MCF 10A (cell line): ENCODE measurements at regions not wholly inside any gene's neighbourhood (a gene's known extent, or its start where the extent isn't known, plus 50 kb on each side); places are given as distances from the start of the nearest gene placed in this dataset.

Experiments used
- BruUV-seq: library from RNA; stranded (reverse); fragments of 400-500 nt; replicated peaks from 2 replicates; lab custom pipeline; 2021; lab: Mats Ljungman, UMichigan
- CTCF ChIA-PET: fragments of 300-600 bp; sonication (Branson Sonifier 250); formaldehyde crosslinking; extraction: SDS; loops from one replicate; lab custom pipeline; 2021; ENCODE audit warnings: antibody characterized with exemption, inconsistent platforms; lab: Yijun Ruan, JAX
- POLR2A ChIA-PET: fragments of 300-600, 350-650 bp; sonication (Branson Sonifier 250); formaldehyde crosslinking; extraction: SDS; loops from one replicate; lab custom pipeline; 2020; ENCODE audit warnings: antibody characterized with exemption, inconsistent platforms; lab: Yijun Ruan, JAX
- DNase-seq: peaks from one replicate; pipeline ENCODE4 v3.0.0-alpha.2; 2018; ENCODE audit not compliant: unreplicated experiment
- H3K27ac Mint-ChIP-seq: one replicate; pipeline ENCODE4 v1.8.0; 2022; ENCODE audit warnings: mild to moderate bottlenecking, low read depth, mixed read lengths; ENCODE audit not compliant: unreplicated experiment
- H3K27me3 Mint-ChIP-seq: one replicate; pipeline ENCODE4 v1.8.0; 2022; ENCODE audit warnings: mixed read lengths; ENCODE audit not compliant: insufficient read depth, unreplicated experiment
- H3K36me3 Mint-ChIP-seq: one replicate; pipeline ENCODE4 v1.8.0; 2022; ENCODE audit warnings: mild to moderate bottlenecking, moderate library complexity, mixed read lengths; ENCODE audit not compliant: insufficient read depth, unreplicated experiment
- H3K4me1 Mint-ChIP-seq: one replicate; pipeline ENCODE4 v1.8.0; 2022; ENCODE audit warnings: mixed read lengths; ENCODE audit not compliant: insufficient read depth, unreplicated experiment
- H3K4me3 Mint-ChIP-seq: one replicate; pipeline ENCODE4 v1.8.0; 2022; ENCODE audit warnings: mild to moderate bottlenecking, moderate library complexity, mixed read lengths; ENCODE audit not compliant: unreplicated experiment
- H3K9me3 Mint-ChIP-seq: one replicate; pipeline ENCODE4 v1.8.0; 2022; ENCODE audit warnings: mixed read lengths; ENCODE audit not compliant: unreplicated experiment
- intact Hi-C: fragments of 100-400 bp; cut with micrococcal nuclease; formaldehyde crosslinking; loops from 2 replicates; pipeline ENCODE4 v1.14.1; 2022
- TF ChIP-seq, protein P1 (sequence below): fragments of 200-600 bp; IDR thresholded peaks from one replicate; pipeline ENCODE4 v1.8.0; 2022; ENCODE audit warnings: antibody characterized with exemption, mild to moderate bottlenecking; ENCODE audit not compliant: unreplicated experiment

GRCh38 chr4:119678761-119679160 is 50.2 kb upstream of the PDE5A start:
- CTCF ChIA-PET, result interaction anchor here (0.8 to 1.5 kb wide), 3 partner anchors 14 to 50 kb away, joined by 3 to 8 read pairs (median 3); partner anchors contain the start of gene PDE5A
- Mint-ChIP-seq H3K27ac (no peak overlapping the region), H3K27me3 (no peaks in the 10 kb centered on the region), H3K9me3 (no peaks in the 10 kb centered on the region), H3K4me1 (peaks cover 14% of the 10 kb centered on the region), H3K4me3 (no peak overlapping the region), H3K36me3 (no peaks in the 10 kb centered on the region)
- POLR2A ChIA-PET, result no interaction called here
- no TSS peak for BruUV-seq
- TF ChIP-seq, protein P1, sequence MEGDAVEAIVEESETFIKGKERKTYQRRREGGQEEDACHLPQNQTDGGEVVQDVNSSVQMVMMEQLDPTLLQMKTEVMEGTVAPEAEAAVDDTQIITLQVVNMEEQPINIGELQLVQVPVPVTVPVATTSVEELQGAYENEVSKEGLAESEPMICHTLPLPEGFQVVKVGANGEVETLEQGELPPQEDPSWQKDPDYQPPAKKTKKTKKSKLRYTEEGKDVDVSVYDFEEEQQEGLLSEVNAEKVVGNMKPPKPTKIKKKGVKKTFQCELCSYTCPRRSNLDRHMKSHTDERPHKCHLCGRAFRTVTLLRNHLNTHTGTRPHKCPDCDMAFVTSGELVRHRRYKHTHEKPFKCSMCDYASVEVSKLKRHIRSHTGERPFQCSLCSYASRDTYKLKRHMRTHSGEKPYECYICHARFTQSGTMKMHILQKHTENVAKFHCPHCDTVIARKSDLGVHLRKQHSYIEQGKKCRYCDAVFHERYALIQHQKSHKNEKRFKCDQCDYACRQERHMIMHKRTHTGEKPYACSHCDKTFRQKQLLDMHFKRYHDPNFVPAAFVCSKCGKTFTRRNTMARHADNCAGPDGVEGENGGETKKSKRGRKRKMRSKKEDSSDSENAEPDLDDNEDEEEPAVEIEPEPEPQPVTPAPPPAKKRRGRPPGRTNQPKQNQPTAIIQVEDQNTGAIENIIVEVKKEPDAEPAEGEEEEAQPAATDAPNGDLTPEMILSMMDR, result no peak
- intact Hi-C loops, result no loop called here
- no peak for DNase-seq
